ENCODE measurements at regions not wholly inside any gene's neighbourhood (a gene's known extent, or its start where the extent isn't known, plus 50 kb on each side); places are given as distances from the start of the nearest gene placed in this dataset.
"Not testable (repeated sequence)": the region's sequence is repeated elsewhere in the genome, so short reads cannot be mapped to it uniquely, and the experiment has no call there.

- DNase-seq (ENCODE audit: low read depth, low spot score); H3K9me3 ChIP-seq (ENCODE audit: control insufficient read depth, insufficient read depth, low read depth, low read length); H3K36me3 ChIP-seq (ENCODE audit: control insufficient read depth, insufficient read depth, low read length); H3K27ac ChIP-seq (ENCODE audit: low read length); H3K4me3 ChIP-seq (ENCODE audit: low read depth in 2 of 2, low read length in 2 of 2); CTCF ChIA-PET; POLR2A ChIA-PET; H3K27me3 ChIP-seq (ENCODE audit: control insufficient read depth, insufficient read depth, low read length); BruUV-seq (replicated peaks); H3K4me1 ChIP-seq (ENCODE audit: control insufficient read depth, insufficient read depth, low read length); in situ Hi-C loops (cut with HindIII; ENCODE audit: low pct_unique_long_range_greater_than_20kb, low sequenced_read_pairs); intact Hi-C loops (cut with micrococcal nuclease; ENCODE audit: unreplicated experiment); ATAC-seq: not testable (repeated sequence)
Measured at GRCh38 chr7:156565002-156565401, 75.6 kb upstream of the RNF32 start.

- Histone ChIP-seq H3K4me1 (ENCODE audit: control insufficient read depth, insufficient read depth, low read length) (no peaks in the 10 kb centered on the region), H3K9me3 (ENCODE audit: control insufficient read depth, insufficient read depth, low read depth, low read length) (no peaks in the 10 kb centered on the region), H3K36me3 (ENCODE audit: control insufficient read depth, insufficient read depth, low read length) (no peaks in the 10 kb centered on the region), H3K27ac (ENCODE audit: low read length) (no peak overlapping the region), H3K27me3 (ENCODE audit: control insufficient read depth, insufficient read depth, low read length) (no peaks in the 10 kb centered on the region), H3K4me3 (ENCODE audit: low read depth in 2 of 2, low read length in 2 of 2) (no peak overlapping the region)
- CTCF ChIA-PET = no interaction called here
- BruUV-seq (replicated peaks) = no TSS peak
- ATAC-seq = no peak
- in situ Hi-C loops (cut with HindIII; ENCODE audit: low pct_unique_long_range_greater_than_20kb, low sequenced_read_pairs) = no loop called here
- intact Hi-C loops (cut with micrococcal nuclease; ENCODE audit: unreplicated experiment) = no loop called here
- no peak for DNase-seq (ENCODE audit: low read depth, low spot score)
- POLR2A ChIA-PET = no interaction called here
- TF ChIP-seq POLR2AphosphoS5 (IDR thresholded peaks at IDR 0.05; ENCODE audit: low read depth, low read length) (no peak), REST (IDR thresholded peaks at IDR 0.05; ENCODE audit: insufficient read depth in 1 of 2, low read depth in 2 of 2, low read length in 1 of 2) (no peak), TCF7L2 (IDR thresholded peaks at IDR 0.05; ENCODE audit: low read depth, low read length) (no peak), CTCF (IDR thresholded peaks at IDR 0.05) (no peak), SIN3A (IDR thresholded peaks at IDR 0.05; ENCODE audit: borderline replicate concordance, insufficient read depth, low read depth, low read length) (no peak)
Measured at GRCh38 chr7:156560696-156561095, 79.9 kb upstream of the RNF32 start.

- intact Hi-C loops (cut with micrococcal nuclease; ENCODE audit: unreplicated experiment) = no loop called here
- Histone ChIP-seq H3K9me3 (ENCODE audit: control insufficient read depth, insufficient read depth, low read depth, low read length) (no peaks in the 10 kb centered on the region), H3K27ac (ENCODE audit: low read length) (no peak overlapping the region), H3K4me3 (ENCODE audit: low read depth in 2 of 2, low read length in 2 of 2) (no peak overlapping the region), H3K4me1 (ENCODE audit: control insufficient read depth, insufficient read depth, low read length) (no peaks in the 10 kb centered on the region), H3K36me3 (ENCODE audit: control insufficient read depth, insufficient read depth, low read length) (no peaks in the 10 kb centered on the region), H3K27me3 (ENCODE audit: control insufficient read depth, insufficient read depth, low read length) (no peaks in the 10 kb centered on the region)
- TF ChIP-seq POLR2AphosphoS5 (IDR thresholded peaks at IDR 0.05; ENCODE audit: low read depth, low read length) (no peak), CTCF (IDR thresholded peaks at IDR 0.05) (peak; percentile 76)
- no TSS peak for BruUV-seq (replicated peaks)
- CTCF ChIA-PET = no interaction called here
- in situ Hi-C loops (cut with HindIII; ENCODE audit: low pct_unique_long_range_greater_than_20kb, low sequenced_read_pairs) = no loop called here
- ATAC-seq (peak; percentile 85), DNase-seq (ENCODE audit: low read depth, low spot score) (no peak)
- POLR2A ChIA-PET = no interaction called here
Measured at GRCh38 chr7:156560075-156560474, 80.5 kb upstream of the RNF32 start.

All from Panc1 (cell line).